ENCODE measurements at regions not wholly inside any gene's neighbourhood (a gene's known extent, or its start where the extent isn't known, plus 50 kb on each side); places are given as distances from the start of the nearest gene placed in this dataset.

DNA sequence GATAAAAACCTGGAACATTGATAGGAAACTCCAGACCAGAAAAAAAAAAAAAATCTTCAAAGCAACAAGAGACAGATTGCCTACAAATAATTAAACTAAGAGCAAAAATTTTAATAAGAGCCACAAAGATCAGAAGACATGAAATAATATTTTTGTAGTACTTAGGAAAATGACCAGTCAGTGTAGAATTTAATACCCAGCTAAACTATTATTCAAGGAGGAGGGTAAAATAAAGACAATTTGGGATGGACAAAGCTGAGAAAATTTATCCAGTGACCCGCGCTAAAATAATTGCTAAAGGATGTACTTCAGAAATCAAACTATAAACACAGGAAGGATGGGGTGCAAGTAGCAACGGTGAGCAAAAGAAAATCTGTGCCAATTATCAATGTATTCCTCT lies 133.2 kb downstream of the AQP9 start:
- DNase-seq = no peak

DNA sequence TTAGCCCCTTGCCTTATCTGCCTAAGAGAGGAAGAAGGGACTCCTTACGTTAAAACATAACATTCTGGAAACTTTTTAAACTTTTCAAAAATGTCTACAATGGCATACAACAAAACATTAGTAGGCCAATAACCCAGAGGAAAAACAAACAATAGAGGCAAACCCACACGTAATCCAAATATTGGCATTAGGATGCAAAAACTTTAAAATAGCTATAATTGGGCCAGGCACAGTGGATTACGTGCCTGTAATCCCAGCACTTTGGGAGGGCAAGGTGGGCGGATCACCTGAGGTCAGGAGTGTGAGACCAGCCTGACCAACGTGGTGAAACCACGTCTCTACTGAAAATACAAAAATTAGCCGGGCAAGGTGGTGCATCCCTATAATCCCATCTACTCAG lies 134.9 kb downstream of the AQP9 start:
- no peak for DNase-seq

- DNase-seq = no peak
These were observed 136.7 kb downstream of the AQP9 start for GRCh38 chr15:58274885-58275284.

DNA sequence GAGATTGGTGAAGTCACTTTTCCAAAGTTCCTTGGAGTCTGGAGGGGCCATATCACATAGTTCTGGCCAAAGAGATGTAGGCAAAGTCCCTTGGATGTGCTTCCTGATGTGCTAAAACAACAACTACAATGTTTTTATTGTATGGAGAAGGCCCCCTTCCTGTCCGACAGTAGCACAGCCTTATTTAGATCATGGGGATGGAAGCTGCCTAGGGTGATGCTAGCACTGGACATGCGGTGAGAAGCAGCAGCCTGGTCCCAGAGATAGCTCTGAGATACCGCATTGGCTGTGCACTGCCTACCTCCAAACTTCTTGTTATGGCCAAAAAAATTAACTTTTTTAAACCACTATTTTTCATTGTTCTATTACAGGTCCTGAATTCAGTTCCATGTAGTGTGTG lies 137.6 kb downstream of the AQP9 start:
- no peak for DNase-seq

- no peak for DNase-seq
These were observed 138.7 kb downstream of the AQP9 start for GRCh38 chr15:58276924-58277323.

DNA sequence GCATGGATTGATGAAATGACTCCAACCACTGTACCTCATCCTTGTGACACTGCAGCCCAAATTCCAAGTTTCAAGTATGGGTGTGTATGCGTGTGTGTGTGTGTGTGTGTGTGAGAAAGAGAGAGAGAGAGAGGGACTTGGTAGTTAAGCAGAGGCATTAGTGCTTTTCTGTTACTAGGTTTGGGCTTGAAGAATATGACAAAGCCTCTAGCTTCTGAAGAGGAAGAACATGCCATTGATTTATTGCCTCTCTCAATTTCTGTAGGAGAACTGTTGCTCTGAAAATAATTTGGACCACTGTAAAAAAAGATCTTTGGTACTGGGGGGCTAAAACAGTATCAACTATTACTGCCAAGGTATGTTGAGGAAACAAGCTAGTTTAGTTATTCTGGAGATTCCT lies 139.2 kb downstream of the AQP9 start:
- no peak for DNase-seq

DNA sequence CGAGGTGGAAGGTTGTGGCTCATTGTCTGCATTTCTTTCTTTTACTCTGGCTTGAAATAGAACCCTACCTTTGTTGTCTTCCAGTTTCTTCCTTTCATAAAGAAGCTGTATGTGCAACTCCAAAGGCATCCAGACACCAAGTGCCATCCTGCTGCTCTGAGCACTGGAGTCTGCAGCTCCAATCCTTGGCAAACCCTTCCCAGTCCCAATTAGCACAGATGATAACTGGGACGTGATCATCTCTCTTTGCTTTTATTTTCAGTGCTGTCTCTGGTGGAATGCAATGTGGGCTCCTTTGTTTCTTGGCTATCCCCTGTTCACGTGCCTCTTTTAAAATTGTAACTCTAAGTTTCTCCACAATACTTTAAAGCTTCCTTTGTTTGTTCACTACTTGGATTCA lies 140.9 kb downstream of the AQP9 start:
- DNase-seq = no peak

- no peak for DNase-seq
These were observed 141.5 kb downstream of the AQP9 start for GRCh38 chr15:58279654-58280053.

DNA sequence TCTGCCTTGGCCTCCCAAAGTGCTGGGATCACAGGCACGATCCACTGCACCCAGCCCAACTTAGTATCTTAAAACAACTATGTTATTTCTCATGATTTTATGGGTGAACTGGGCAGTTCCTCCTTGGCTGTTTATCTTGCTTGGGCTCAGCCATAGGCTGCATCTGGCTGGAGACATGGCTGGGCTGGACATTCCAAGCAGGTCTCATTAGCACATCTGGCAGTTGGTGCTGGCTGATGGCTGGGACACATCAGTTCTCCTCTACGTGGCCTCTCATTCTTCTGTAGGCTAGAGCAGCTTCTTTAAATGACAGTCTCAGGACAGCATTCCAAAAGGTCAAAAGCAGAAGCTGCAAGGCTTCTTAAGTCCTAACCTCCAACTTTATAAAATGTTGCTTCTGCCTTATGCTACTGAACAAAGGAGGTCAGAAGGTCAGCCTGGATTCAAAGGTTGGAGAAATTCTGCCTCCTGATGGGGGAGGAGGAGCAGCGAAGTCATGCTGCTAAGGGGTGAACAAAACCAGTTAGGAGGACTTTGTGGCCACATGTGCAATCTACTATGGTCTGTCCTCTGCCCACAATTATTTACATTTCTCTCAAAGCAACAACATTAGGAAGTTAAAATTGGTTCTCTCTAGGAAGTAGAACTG lies 144.0 kb downstream of the AQP9 start:
- no peak for DNase-seq

- DNase-seq = no peak
These were observed 145.1 kb downstream of the AQP9 start for GRCh38 chr15:58283302-58283701.

DNA sequence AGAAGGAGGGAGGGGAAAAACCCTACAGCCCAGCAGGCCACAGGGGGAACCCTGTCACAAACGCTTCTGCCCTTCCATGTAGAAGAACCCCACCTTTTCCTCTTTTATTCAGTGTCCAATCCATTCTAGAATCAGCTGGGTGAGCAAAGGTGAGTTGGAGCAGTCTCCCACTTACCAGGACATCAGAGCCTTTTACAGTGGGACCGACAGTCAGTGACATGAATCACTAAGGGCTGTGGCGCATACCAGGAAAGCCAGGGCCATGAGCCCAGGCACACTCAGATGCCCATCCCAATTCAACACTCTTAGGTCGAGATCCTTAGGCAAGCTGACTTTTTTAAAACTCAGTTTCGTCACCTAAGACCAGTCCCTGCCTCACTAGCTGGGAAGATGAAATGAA lies 146.1 kb downstream of the AQP9 start:
- DNase-seq = no peak

DNA sequence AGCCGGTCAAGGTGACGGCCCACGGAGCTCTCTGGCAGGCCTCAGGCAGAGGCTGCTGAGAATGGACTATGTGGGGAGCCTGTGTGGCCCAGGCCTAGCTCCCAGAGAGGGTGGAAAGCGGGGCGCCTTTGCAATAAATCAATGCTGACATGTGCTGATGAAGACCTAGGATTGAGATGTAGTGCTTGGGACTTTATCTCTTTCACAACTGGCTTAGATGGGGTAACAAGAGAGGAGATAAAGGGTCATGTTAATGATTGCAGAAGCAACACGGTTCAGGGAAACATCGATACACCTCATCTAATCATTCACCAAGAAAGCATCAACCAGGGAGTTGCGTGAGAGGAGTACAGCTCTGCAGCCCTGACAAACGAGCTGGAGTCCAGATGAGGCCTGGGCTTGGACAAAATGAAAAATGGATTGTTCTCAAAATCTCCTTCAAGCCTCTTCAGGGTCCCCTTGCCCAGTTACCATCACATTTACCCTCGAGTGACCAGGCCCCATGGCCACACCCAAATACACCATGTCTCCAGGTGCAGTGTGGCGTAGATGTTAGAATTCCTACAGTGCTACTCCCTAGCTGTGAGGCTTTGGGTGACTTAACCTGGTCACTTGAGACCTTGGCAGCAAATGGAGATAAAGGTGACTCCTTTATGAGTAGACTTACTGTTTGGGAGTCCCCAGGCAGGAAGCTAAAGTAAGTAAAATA lies 146.4 kb upstream of the LIPC start:
- DNase-seq = no peak

- no peak for DNase-seq
These were observed 145.9 kb upstream of the LIPC start for GRCh38 chr15:58285921-58286278.

DNA sequence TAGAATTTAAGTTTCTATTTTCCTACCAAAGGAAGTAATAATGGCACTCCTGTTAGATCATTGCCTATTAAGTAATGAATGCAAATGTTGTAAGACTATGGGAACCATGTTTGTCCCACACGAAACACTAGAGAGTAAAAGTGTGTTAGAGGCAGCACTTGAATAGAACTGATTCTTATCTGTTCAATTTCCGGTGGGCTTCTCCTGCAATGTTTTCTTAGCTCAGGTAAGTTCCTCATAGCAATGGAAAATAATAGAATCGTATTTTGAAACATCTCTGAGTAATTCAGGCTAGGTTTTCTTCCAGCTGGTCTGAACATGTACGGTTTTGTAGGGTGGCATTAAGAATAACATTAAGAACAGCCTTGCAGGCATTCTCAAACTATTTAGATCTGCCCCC lies 145.3 kb upstream of the LIPC start:
- no peak for DNase-seq

GRCh38 chr15:58287891-58288290 lies 143.9 kb upstream of the LIPC start:
- no peak for DNase-seq

DNA sequence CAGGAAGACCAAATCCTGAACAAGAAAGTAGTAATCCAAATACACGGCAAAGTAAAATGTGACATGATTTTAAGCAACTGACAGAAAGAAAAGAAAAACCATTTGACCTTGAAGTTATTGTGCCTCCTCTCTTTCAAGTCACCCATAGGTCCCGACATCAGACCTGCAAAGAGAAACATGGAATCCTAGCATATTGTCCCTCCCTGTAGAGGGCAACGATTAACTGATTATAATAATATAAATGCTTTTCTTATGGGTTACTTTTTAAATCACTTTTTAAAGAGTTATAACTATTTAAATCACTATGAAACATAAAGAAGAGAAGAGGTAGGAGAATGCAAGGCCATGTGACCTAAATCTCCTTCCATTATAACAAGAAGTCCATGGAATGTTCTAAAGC lies 143.2 kb upstream of the LIPC start:
- no peak for DNase-seq

GRCh38 chr15:58291848-58292247 lies 139.9 kb upstream of the LIPC start:
- DNase-seq = no peak

DNA sequence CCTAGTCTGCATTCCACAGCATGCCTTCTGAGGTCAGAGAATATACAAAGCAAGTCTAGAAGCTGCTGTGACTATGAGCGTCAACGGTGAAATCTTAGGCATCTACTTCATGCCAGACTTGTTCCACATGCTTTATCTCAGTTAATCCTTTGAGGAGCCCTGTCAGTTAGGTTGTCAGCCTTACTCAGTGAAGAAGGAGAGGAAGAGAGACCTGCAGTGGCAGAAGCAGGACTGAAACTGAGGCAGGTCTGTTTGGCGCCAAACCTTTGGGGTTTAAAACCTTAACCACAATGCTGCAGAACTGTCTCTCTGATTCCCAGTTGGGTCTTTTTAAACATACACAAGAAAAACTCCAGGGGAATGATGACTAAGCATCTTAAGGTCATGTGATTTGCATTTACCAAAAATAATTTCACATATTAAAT lies 139.0 kb upstream of the LIPC start:
- no peak for DNase-seq

GRCh38 chr15:58293622-58294550 lies 137.9 kb upstream of the LIPC start:
- no peak for DNase-seq

DNA sequence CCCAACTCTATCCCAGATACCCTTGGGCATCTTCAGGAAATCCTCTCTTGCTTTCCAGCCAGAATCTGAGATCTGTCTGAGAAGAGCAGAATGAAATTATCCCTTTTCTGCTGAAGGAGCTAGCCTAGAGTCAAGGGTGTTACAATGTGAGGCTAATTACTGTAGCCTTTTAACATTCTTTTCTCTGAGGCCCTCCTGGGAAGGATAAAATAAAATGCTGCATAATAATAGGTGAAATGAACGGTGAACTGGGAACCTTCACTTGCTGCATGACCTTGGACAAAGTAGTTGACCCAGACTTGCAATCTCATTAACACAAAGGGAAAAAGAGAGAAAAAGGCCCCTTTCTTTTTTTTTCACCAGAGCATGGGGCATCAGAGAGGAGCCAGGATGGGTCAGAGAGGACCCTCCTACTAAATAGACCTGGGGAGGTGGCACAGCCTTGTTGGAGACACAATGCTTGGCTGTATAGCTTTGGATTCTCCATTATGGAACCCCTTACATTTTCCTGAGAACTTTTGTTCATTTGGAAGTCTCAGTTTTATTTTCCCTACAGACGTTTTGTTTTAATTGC lies 137.0 kb upstream of the LIPC start:
- no peak for DNase-seq

DNA sequence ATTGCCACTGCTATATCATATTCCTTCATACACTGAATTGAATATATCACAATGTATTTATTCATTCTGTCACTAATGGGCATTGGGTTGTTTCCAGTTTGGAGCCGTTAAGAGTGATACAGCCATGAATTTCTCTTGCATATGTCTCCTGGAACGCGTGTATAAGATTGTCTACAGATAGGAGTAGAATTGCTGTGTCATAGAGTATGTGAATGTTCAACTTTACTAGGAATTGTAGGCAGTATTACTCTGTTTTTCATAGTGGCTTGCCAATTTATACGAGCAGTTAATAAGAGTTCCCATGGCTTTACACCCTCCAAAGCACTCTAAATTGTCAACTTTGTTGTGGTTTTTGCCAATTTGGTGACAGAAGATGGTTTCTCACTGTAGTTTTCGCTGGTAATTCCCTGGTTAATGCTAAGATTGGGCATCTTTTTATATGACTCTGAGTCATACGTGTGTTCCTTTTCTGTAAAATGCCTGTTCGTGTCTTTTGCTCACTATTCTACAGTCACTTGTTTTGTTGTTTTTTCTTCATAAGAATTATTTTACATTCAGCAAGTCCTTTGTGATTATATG lies 136.1 kb upstream of the LIPC start:
- DNase-seq = no peak

DNA sequence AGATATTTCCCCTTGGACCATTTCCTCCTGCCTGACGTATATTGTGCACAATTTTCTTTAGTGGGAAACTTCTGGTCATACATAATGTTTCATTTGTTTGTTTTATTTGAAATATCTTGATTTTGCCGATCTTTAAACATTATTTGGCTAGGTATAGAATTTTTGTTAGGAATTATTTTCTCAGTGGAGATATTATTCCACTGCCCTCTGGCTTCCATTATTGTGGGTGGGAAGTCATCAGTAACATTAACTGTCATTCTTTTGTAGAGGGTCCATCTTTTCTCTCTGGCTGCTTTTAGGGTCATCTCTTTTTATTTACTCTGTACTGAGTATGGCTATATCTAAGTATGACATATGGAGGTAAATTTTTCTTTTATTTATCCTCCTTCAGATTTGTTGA lies 135.5 kb upstream of the LIPC start:
- DNase-seq = no peak

DNA sequence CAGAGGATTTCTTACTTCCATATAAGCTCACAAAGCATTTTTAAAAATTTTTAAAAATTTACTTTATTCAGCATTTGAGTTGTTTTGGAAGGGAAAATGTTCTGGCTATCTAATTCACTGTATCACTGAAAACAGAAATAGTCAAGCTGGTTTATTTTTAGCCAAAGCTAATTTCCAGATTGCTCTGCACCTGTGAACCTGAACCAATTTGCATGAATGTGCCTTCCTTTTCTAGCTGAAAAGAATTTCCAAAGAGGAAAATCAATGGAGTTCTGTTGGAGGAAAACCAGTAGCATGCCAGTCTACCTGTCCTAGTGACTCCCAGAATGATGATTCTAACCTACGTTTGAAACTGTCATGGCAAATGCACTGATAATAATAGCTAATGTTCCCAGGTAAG lies 134.2 kb upstream of the LIPC start:
- no peak for DNase-seq

Measured in tongue (tissue), 1 donor.